ENCODE measurements at regions not wholly inside any gene's neighbourhood (a gene's known extent, or its start where the extent isn't known, plus 50 kb on each side); places are given as distances from the start of the nearest gene placed in this dataset.
"Not testable (repeated sequence)": the region's sequence is repeated elsewhere in the genome, so short reads cannot be mapped to it uniquely, and the experiment has no call there.

DNA sequence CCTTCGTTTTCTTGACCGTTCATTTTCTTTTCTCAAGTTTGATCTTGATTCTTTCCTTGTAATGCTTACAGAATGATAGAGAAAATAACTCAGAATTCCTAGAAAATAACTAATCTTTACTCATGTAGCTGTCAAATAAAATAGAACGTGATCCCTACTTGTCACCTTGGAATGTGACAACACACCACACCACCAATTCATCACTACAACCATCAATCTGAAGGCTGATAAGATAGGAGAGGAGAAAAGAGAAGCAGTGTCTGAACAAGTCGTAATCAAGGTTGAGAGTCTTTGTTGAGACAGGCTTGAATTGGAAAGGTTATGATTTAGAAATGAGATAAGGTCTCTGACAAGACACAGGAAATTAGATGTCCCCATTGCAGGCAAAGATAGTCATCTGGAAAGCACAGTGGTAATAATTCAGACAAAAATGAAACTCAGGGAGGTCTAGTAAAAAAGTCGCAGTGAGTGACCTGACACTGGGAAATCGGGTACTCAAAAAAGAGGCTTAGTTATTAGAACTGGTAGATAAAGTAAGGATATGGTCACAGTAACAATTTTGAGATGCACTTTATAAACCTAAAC lies 456.2 kb downstream of the FAT4 start:
- Histone ChIP-seq H3K36me3 (no peaks in the 10 kb centered on the region), H3K27ac (no peak overlapping the region), H3K9me3 (replicated peaks) (no peaks in the 10 kb centered on the region), H3K4me1 (no peaks in the 10 kb centered on the region), H3K4me3 (no peak overlapping the region), H3K27me3 (no peaks in the 10 kb centered on the region)
- no peak for DNase-seq

DNA sequence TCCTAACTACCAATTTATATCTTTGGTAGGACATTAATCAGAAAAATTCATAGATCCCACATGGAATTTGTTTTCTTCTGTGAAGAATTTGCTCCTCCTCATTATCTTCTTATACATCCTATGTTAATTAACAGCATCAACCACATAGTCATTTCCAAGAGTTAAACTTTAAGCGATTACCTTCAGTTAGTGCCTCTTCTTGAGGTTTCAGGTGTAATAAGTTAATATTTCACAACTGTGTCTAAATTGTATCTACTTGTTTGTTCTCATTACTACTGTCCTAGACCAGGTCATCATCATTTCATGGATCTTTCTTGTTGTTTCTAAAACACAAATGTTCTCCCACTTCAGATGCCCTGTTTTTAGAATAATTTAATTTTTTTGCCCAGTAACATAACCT lies 457.9 kb downstream of the FAT4 start:
- DNase-seq = no peak
- Histone ChIP-seq H3K27me3 (no peaks in the 10 kb centered on the region), H3K4me3 (no peak overlapping the region), H3K4me1 (no peaks in the 10 kb centered on the region), H3K9me3 (replicated peaks) (no peaks in the 10 kb centered on the region), H3K27ac (no peak overlapping the region), H3K36me3 (no peaks in the 10 kb centered on the region)

DNA sequence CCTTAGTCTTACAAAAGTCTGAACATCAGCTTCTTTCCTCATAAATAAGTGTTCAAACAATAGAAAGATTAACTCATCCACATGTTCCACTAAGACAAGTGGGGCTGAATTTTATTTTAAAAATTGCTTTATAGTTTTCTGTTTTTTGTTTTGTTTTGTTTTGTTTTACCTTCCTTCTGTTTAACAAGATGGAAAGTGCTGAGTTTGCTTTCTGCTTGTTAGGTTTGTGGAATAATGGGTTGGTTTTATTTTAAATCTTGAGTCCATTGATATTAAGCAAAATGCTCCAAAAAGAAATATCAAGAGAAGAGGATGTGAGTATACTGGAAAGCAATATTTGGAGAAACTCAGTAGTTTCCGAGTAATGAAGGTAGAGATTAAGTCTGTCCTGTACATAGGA lies 458.7 kb downstream of the FAT4 start:
- H3K4me3 ChIP-seq = no peak overlapping the region
- no peaks in the 10 kb centered on the region for H3K4me1 ChIP-seq
- H3K36me3 ChIP-seq = no peaks in the 10 kb centered on the region
- H3K27ac ChIP-seq = no peak overlapping the region
- no peaks in the 10 kb centered on the region for H3K27me3 ChIP-seq
- DNase-seq = no peak
- no peaks in the 10 kb centered on the region for H3K9me3 ChIP-seq (replicated peaks)

DNA sequence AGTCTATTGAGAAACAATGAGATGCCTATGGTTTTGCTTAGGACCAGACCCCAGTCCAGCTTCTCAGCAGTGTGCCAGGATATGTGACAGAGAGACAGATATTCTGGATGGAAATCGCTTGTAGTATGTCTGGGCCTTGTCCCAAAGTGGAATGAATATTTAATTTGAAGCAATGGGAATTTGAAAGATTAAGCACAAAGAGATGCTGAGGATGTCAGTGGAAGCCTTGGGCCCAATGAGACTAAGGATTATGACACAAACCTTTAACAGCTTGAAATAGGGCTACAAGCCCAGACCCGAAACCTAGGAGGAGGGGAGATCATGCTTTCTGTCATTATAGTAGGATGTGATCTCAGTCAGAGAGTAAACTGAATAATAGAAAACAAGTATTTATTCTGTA lies 459.2 kb downstream of the FAT4 start:
- no peaks in the 10 kb centered on the region for H3K9me3 ChIP-seq (replicated peaks)
- DNase-seq = no peak
- H3K27me3 ChIP-seq = no peaks in the 10 kb centered on the region
- no peak overlapping the region for H3K4me3 ChIP-seq
- H3K27ac ChIP-seq = no peak overlapping the region
- no peaks in the 10 kb centered on the region for H3K36me3 ChIP-seq
- H3K4me1 ChIP-seq = no peaks in the 10 kb centered on the region

DNA sequence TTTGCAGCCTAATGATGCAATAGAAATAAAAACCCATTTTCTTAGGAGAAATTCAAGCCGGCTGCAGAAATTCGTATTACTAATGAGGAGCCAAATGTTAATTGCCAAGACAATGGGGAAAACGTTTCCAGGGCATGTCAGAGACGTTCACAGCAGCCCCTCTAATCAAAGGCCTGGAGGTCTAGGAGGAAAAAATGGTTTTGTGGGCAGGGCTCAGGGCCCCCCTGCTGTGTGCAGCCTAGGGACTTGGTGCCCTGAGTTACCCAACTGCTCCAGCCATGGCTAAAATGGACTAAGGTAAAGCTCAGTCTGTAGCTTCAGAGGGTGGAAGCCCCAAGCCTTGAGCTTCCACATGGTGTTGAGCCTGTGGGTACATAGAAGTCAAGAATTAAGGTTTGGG lies 461.4 kb downstream of the FAT4 start:
- Histone ChIP-seq H3K4me3 (no peak overlapping the region), H3K27me3 (0 out of 2 replicates have a peak, but pooled peaks cover 3% of the 10 kb centered on the region), H3K9me3 (replicated peaks) (no peaks in the 10 kb centered on the region), H3K27ac (no peak overlapping the region), H3K36me3 (no peaks in the 10 kb centered on the region), H3K4me1 (no peaks in the 10 kb centered on the region)
- no peak for DNase-seq

DNA sequence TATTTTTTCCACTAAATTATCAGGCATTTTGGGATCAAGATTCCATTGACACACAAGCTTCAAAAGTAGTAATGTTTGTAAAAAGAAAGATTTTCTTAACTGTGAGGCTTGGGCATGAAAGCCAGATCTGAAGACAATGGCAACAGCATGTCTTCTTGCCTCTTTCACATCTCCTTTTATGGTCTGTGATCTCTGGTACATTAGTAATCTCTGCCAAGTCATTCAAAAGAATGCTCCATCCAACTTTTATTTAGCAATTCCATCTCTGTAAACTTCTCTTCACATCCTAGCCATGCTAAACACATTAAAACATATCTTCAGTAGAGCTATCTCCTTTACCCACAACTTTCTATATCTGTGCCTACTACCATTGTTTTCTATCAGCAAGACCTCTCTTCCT lies 465.4 kb downstream of the FAT4 start:
- H3K9me3 ChIP-seq (replicated peaks) = no peaks in the 10 kb centered on the region
- no peaks in the 10 kb centered on the region for H3K36me3 ChIP-seq
- no peak overlapping the region for H3K27ac ChIP-seq
- no peak overlapping the region for H3K4me3 ChIP-seq
- DNase-seq = no peak
- H3K4me1 ChIP-seq = no peaks in the 10 kb centered on the region
- 0 out of 2 replicates have a peak, but pooled peaks cover 3% of the 10 kb centered on the region for H3K27me3 ChIP-seq

DNA sequence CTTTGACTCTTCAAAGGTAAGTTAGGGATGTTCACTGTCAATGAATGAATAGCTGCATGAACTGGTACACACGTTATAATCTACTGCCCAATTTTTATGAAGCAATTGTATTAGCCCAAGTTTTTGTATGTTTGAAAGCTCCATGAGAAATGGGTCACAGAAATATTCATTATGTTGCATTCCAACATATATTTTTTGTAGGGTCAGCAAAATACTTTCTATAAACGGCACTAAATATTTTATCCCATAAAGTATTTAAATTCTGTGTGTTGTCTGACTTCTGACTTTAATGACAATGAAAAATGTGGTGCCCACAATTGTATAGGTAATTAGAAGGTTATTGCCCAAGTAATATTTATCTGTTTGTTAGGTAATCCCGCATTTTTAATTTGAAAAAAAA lies 466.0 kb downstream of the FAT4 start:
- H3K36me3 ChIP-seq = no peaks in the 10 kb centered on the region

DNA sequence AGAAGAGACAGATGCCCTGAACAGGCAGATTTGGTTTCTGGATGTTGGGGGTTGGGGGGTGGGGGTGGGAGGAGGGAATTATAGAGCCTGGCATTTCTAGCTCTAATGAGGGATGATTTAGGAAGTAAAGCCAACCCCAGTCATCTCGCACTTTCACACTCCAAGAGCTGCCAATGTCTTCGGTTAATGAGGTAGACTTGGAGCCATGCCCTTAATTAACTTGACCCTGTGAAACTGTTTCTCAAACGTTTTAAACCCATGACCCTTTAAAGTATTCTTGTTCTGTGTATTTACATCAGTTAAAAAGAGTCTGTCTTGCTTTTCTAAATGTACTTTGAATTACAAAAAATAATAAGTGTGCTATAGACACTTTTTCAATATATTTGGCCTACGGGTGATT lies 466.9 kb downstream of the FAT4 start:
- Histone ChIP-seq H3K4me3 (no peak overlapping the region), H3K4me1 (no peaks in the 10 kb centered on the region), H3K36me3 (no peaks in the 10 kb centered on the region), H3K27ac (no peak overlapping the region), H3K9me3 (replicated peaks) (no peaks in the 10 kb centered on the region), H3K27me3 (0 out of 2 replicates have a peak, but pooled peaks cover 3% of the 10 kb centered on the region)
- no peak for DNase-seq

More for the DNA sequence above, 466.0 kb downstream of the FAT4 start:
- H3K27ac ChIP-seq = no peak overlapping the region
- H3K27me3 ChIP-seq = 0 out of 2 replicates have a peak, but pooled peaks cover 3% of the 10 kb centered on the region
- no peaks in the 10 kb centered on the region for H3K4me1 ChIP-seq
- no peak overlapping the region for H3K4me3 ChIP-seq
- no peak for DNase-seq
- no peaks in the 10 kb centered on the region for H3K9me3 ChIP-seq (replicated peaks)

DNA sequence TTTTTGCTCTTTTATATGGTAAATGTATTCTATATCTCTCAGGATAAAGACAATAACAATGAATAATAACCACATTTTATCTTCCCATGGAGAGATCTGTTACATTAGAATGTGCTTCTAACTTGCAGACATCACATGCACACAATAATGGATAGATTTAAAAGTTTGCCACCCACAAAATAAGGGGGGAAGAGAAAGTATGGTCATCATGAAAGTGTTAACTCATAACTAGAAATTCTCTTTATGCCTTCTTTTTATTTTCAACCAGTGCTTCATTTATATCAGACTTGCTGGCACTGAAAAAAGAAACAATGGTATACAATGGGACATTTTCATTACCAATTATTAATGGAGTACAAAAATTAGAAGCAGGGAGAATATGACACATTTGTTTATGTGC lies 470.0 kb downstream of the FAT4 start:
- Histone ChIP-seq H3K4me1 (no peaks in the 10 kb centered on the region), H3K27ac (no peak overlapping the region), H3K4me3 (no peak overlapping the region), H3K36me3 (no peaks in the 10 kb centered on the region), H3K9me3 (replicated peaks) (no peaks in the 10 kb centered on the region), H3K27me3 (0 out of 2 replicates have a peak, but pooled peaks cover 3% of the 10 kb centered on the region)
- no peak for DNase-seq

DNA sequence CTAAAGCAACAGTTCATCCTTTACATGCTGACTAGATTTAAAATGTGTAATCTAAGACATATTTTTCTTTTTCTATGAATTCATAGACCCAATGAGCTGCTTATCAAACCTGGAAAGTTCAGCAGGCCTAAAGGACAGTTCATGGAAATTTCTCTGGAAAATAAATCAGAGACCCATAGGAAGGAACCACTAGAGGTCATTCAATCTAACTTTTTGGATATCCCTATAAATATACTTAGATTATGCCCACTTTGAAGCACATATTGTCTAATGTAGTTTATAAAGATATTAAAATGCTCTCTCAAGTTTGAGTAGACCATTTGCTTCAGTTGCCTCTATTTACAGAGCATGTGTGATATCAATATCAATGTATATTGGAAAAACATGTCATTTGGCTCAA lies 473.0 kb downstream of the FAT4 start:
- H3K27me3 ChIP-seq = no peaks in the 10 kb centered on the region
- no peak overlapping the region for H3K4me3 ChIP-seq
- no peaks in the 10 kb centered on the region for H3K4me1 ChIP-seq
- DNase-seq = no peak
- no peak overlapping the region for H3K27ac ChIP-seq
- H3K36me3 ChIP-seq = no peaks in the 10 kb centered on the region
- no peaks in the 10 kb centered on the region for H3K9me3 ChIP-seq (replicated peaks)

DNA sequence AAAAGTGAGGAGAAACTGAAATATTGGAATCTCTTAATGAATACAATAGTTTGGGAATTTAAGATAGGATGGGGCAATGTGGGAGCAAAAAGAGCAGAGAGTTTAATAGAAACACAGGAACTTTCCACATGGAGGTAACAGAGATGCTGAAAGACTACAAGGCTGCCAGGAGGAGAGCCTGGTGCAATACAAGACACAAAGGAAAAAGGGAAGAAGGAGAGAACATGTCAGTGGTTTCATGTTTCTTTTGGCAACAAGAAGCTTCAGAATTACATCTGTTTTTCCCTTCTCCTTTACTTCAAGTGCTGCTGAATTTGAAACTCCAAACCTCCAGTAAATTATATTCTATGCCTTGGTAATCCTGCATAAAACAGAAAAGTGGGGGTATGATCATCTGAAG lies 474.3 kb downstream of the FAT4 start:
- Histone ChIP-seq H3K27ac (no peak overlapping the region), H3K27me3 (no peaks in the 10 kb centered on the region), H3K4me1 (no peaks in the 10 kb centered on the region), H3K9me3 (replicated peaks) (no peaks in the 10 kb centered on the region), H3K36me3 (no peaks in the 10 kb centered on the region), H3K4me3 (no peak overlapping the region)
- peak in 1 of 2 experiments; percentile 7 for DNase-seq

DNA sequence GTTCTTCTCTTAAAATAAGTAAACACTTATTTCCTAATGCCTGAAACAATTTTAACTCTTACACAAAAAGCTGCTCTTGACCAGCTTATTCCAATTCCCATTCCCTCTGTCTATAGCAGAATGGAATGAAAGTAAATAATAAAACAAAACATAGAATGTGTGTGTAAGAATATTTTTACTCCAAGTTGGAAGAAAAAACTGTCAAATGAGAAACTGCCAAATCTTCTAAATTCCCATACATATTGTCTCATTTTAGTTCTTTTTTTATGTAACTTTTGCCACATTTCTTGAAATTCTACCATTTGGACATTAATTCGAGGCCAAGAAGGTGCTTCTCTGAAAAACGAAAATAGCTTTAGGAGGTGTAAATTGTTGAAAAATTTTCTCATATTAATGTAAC lies 477.1 kb downstream of the FAT4 start:
- DNase-seq = no peak
- H3K27ac ChIP-seq = no peak overlapping the region
- no peak overlapping the region for H3K4me3 ChIP-seq
- no peaks in the 10 kb centered on the region for H3K9me3 ChIP-seq (replicated peaks)
- no peaks in the 10 kb centered on the region for H3K4me1 ChIP-seq
- H3K27me3 ChIP-seq = no peaks in the 10 kb centered on the region
- H3K36me3 ChIP-seq = no peaks in the 10 kb centered on the region

DNA sequence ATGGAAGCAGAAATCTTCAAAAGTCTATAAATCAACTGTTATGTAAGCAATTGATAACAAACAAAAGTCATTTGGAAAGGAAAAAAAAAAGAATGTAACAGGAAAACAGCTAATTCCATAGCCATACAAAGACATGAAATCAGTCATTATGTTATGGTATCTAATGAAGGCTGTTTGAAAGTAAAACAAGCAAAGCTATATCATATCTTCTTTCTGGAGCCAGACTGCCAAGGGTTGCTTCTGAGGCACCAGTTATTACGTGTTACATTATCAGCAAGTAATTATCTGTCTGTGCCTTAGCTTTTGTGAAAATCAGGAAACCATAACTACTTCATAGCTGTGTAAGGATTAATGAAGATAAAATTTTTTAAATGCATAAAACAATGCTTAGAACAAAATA lies 480.2 kb downstream of the FAT4 start:
- Histone ChIP-seq H3K27me3 (no peaks in the 10 kb centered on the region), H3K36me3 (no peaks in the 10 kb centered on the region), H3K4me1 (no peaks in the 10 kb centered on the region)

DNA sequence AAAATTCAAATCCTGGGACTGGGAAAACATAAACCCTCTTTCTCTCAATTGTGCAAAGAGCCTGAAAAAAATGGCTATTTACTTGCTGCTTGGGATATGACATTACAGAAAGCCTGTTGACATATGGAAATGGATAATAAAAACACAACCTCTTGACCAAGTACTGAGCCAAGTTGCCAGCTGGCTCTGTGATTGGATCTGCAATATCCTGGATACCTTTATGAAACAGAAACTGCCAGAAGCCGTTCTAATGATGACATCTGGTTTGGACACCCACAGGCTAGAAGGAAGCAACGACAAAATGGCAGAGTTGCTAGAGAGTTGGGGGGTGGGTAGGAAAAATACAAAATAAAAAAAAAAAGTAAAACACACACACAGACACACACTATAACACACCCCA lies 481.4 kb downstream of the FAT4 start:
- Histone ChIP-seq H3K27me3 (no peaks in the 10 kb centered on the region), H3K9me3 (replicated peaks) (no peaks in the 10 kb centered on the region), H3K27ac (no peak overlapping the region), H3K36me3 (no peaks in the 10 kb centered on the region), H3K4me3 (no peak overlapping the region), H3K4me1 (0 out of 2 replicates have a peak, but pooled peaks cover 5% of the 10 kb centered on the region)
- no peak for DNase-seq

More for the DNA sequence above, 480.2 kb downstream of the FAT4 start:
- no peaks in the 10 kb centered on the region for H3K9me3 ChIP-seq (replicated peaks)
- H3K27ac ChIP-seq = no peak overlapping the region
- no peak for DNase-seq
- no peak overlapping the region for H3K4me3 ChIP-seq

DNA sequence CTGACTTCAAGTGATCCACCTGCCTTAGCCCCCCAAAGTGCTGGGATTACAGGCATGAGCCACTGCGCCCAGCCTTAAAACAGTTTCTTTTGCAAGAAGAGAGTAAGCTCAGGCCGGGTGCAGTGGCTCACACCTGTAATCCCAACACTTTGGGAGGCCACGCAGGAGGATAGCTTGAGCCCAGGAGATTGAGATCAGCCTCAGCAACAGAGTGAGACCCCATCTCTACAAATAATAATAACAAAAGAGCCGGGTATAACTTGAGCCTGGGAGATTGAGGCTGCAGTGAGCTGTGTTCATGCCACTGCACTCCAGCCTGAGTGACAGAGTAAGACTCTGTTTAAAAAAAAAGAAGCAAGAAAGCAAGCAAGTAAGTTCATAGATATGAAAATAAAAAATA lies 482.9 kb downstream of the FAT4 start:
- not testable (repeated sequence) for H3K9me3 ChIP-seq (replicated peaks); H3K27ac ChIP-seq; H3K27me3 ChIP-seq; DNase-seq; H3K4me3 ChIP-seq; H3K4me1 ChIP-seq; H3K36me3 ChIP-seq

DNA sequence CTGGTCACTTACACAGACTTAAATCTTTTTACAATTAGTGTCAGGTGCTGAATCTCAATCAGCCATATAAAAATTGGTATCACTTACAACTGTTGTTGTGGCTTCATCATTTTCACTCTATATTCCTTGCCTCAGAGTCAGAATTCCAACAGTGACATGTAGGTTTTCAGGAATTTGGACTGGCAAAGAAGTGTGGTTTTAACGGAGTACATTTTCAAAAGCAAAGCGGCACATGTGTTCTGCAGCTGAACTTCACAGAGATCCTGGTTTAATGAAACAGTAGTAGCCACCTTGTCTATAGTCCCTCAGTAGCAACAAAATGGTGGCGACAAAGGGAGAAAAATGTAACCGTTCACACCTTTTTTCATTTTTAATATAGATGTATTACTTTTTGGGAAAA lies 486.6 kb downstream of the FAT4 start:
- Histone ChIP-seq H3K27ac (no peak overlapping the region), H3K36me3 (no peaks in the 10 kb centered on the region), H3K9me3 (replicated peaks) (no peaks in the 10 kb centered on the region; the same call in 1 of the 2 replicates), H3K4me1 (0 out of 2 replicates have a peak, but pooled peaks cover 5% of the 10 kb centered on the region), H3K4me3 (no peak overlapping the region), H3K27me3 (no peaks in the 10 kb centered on the region)
- peak in 1 of 2 experiments; percentile 19 for DNase-seq

Data from SJCRH30 (cell line).